Progenitor cell of endocrine pancreas (in vitro differentiated cells): ENCODE measurements at regions not wholly inside any gene's neighbourhood (a gene's known extent, or its start where the extent isn't known, plus 50 kb on each side); places are given as distances from the start of the nearest gene placed in this dataset.

Experiments used
- DNase-seq: peaks from one replicate; pipeline ENCODE4 v3.0.0; 2021; ENCODE audit warnings: low spot score; ENCODE audit not compliant: unreplicated experiment
- H3K27ac Mint-ChIP-seq: 2 replicates; pipeline ENCODE4 v1.8.0; 2021; ENCODE audit warnings: mild to moderate bottlenecking, moderate library complexity, mixed read lengths
- H3K27me3 Mint-ChIP-seq: 2 replicates; pipeline ENCODE4 v1.8.0; 2021; ENCODE audit warnings: mixed read lengths
- H3K36me3 Mint-ChIP-seq: 2 replicates; pipeline ENCODE4 v1.8.0; 2022; ENCODE audit warnings: mixed read lengths; ENCODE audit not compliant: insufficient read depth
- H3K4me1 Mint-ChIP-seq: 2 replicates; pipeline ENCODE4 v1.8.0; 2021; ENCODE audit warnings: low read depth, mixed read lengths
- H3K4me3 Mint-ChIP-seq: 2 replicates; pipeline ENCODE4 v1.8.0; 2021; ENCODE audit warnings: low read depth, mild to moderate bottlenecking, moderate library complexity, mixed read lengths
- H3K9me3 Mint-ChIP-seq: 2 replicates; pipeline ENCODE4 v1.8.0; 2021; ENCODE audit warnings: low read depth, mixed read lengths
- TF ChIP-seq, protein P1 (sequence below): fragments of 200-600 bp; sonication (generic); IDR thresholded peaks from one replicate; pipeline ENCODE4 v1.5.0; 2021; ENCODE audit warnings: antibody characterized with exemption, mild to moderate bottlenecking; ENCODE audit not compliant: unreplicated experiment

DNA sequence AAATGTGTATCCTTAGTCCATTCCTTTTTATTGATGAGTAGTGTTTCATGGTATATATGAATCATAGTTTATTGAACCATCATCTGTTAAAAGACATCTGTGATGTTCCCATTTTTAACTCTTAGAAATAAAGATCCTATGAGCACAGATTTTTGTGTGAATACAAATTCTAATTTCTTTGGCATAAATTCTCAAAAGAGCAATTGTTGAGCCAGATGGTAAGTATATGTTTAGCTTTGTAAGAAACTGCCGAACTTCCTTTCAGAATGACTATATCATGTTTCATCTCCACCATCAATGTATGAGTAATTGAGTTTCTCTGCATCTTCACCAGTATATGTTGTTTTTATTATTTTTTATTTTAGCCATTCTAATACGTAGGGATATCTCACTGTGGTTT is 526.4 kb downstream of the CDH10 start:
- Mint-ChIP-seq H3K36me3 (no peaks in the 10 kb centered on the region), H3K4me1 (no peaks in the 10 kb centered on the region), H3K27me3 (no peaks in the 10 kb centered on the region), H3K27ac (no peak overlapping the region), H3K4me3 (no peak overlapping the region), H3K9me3 (peaks cover 29% of the 10 kb centered on the region)
- TF ChIP-seq, protein P1, sequence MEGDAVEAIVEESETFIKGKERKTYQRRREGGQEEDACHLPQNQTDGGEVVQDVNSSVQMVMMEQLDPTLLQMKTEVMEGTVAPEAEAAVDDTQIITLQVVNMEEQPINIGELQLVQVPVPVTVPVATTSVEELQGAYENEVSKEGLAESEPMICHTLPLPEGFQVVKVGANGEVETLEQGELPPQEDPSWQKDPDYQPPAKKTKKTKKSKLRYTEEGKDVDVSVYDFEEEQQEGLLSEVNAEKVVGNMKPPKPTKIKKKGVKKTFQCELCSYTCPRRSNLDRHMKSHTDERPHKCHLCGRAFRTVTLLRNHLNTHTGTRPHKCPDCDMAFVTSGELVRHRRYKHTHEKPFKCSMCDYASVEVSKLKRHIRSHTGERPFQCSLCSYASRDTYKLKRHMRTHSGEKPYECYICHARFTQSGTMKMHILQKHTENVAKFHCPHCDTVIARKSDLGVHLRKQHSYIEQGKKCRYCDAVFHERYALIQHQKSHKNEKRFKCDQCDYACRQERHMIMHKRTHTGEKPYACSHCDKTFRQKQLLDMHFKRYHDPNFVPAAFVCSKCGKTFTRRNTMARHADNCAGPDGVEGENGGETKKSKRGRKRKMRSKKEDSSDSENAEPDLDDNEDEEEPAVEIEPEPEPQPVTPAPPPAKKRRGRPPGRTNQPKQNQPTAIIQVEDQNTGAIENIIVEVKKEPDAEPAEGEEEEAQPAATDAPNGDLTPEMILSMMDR: no peak
- no peak for DNase-seq

DNA sequence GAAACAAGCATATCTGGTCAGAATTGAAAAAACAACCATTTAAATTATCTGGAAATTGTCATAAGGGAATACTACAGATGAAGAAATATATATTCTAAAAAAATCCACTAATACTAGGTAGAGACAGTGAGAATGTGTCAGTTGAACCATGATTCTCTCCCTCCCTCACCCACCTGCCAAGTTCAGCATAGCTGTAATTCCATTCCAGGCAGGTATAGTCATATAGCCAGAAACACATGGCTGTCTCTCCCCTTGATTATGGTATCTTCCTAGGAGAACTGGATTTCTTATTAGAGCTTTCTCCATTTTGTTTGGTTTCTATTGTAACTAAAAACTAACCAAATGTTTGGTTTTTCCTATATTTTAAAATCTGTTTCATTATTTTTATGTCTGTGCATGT is 509.2 kb downstream of the CDH10 start:
- H3K4me1 Mint-ChIP-seq: no peaks in the 10 kb centered on the region
- no peak for DNase-seq
- H3K4me3 Mint-ChIP-seq: no peak overlapping the region

DNA sequence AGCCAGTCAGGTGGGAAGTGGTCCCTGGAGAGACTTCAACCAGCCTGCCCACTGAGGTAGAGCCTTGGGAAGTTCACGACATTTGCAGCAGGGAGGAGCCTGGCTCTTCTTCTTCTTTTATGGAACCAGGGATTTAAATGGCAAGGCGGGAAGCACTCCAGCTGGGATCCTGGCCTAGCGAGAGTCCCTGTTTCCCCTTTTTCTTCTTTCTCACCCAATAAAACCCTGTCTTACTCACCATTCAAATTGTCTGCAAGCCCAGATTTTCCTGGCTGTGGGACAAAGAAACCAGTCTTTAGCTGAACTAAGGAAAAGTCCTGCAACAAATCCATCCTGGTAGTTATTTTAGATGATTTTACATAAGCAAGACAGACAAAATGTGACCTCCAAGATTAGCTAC is 503.7 kb downstream of the CDH10 start:
- no peaks in the 10 kb centered on the region for H3K36me3 Mint-ChIP-seq
- no peaks in the 10 kb centered on the region for H3K4me1 Mint-ChIP-seq
- no peaks in the 10 kb centered on the region for H3K27me3 Mint-ChIP-seq
- no peak overlapping the region for H3K4me3 Mint-ChIP-seq
- TF ChIP-seq, protein P1: no peak
- no peak overlapping the region for H3K27ac Mint-ChIP-seq
- DNase-seq: no peak
- H3K9me3 Mint-ChIP-seq: no peaks in the 10 kb centered on the region

More for the DNA sequence above, 509.2 kb downstream of the CDH10 start:
- Mint-ChIP-seq H3K9me3 (no peaks in the 10 kb centered on the region), H3K36me3 (no peaks in the 10 kb centered on the region), H3K27me3 (no peaks in the 10 kb centered on the region), H3K27ac (no peak overlapping the region)
- TF ChIP-seq, protein P1: no peak

DNA sequence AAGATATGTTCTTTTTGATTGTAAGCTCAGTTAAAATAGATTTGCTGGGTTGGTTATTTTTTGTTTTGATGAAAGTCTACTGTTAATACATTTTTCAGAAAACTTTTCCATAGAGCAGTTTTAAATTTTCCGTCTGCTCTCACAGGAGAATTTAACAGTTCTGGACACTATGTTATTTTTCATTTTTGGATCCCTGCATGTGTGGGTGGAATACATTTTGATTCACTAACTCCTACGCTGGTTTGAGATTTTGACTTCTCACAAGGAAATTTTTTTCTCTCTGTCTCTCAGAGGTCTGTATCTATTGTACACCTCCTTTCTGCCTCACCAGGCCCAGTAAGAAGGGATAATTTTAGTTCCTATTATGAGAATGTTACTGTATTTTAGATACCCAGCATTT is 502.4 kb downstream of the CDH10 start:
- no peak overlapping the region for H3K4me3 Mint-ChIP-seq
- H3K27ac Mint-ChIP-seq: no peak overlapping the region
- no peaks in the 10 kb centered on the region for H3K4me1 Mint-ChIP-seq
- no peaks in the 10 kb centered on the region for H3K9me3 Mint-ChIP-seq
- H3K36me3 Mint-ChIP-seq: no peaks in the 10 kb centered on the region
- TF ChIP-seq, protein P1: no peak
- no peak for DNase-seq
- no peaks in the 10 kb centered on the region for H3K27me3 Mint-ChIP-seq

DNA sequence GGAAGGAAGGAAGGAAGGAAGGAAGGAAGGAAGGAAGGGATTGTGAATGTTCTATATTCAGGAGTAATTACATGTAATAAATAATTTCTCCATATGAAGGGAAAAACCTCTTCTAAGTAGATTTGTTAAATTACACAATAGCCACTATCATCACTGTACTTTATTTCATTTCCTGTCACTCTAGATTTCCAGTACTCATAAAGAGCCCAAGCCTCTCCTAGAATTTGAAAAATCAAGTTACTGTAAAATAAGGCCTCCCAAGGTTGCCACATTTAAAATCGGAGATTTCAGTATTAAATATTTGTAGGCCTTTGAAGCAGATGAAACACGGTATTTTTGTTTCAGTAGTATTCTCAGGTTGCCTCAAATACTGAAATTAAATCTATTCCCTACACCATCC is 499.0 kb downstream of the CDH10 start:
- no peaks in the 10 kb centered on the region for H3K9me3 Mint-ChIP-seq

More for the DNA sequence above, 499.0 kb downstream of the CDH10 start:
- no peak overlapping the region for H3K27ac Mint-ChIP-seq
- H3K4me3 Mint-ChIP-seq: no peak overlapping the region
- H3K27me3 Mint-ChIP-seq: no peaks in the 10 kb centered on the region
- H3K36me3 Mint-ChIP-seq: no peaks in the 10 kb centered on the region
- H3K4me1 Mint-ChIP-seq: no peaks in the 10 kb centered on the region
- DNase-seq: no peak
- TF ChIP-seq, protein P1: no peak
